ENCODE measurements at regions not wholly inside any gene's neighbourhood (a gene's known extent, or its start where the extent isn't known, plus 50 kb on each side); places are given as distances from the start of the nearest gene placed in this dataset.

- DNase-seq (ENCODE audit: low read depth) = no peak
- TF ChIP-seq, protein P1, sequence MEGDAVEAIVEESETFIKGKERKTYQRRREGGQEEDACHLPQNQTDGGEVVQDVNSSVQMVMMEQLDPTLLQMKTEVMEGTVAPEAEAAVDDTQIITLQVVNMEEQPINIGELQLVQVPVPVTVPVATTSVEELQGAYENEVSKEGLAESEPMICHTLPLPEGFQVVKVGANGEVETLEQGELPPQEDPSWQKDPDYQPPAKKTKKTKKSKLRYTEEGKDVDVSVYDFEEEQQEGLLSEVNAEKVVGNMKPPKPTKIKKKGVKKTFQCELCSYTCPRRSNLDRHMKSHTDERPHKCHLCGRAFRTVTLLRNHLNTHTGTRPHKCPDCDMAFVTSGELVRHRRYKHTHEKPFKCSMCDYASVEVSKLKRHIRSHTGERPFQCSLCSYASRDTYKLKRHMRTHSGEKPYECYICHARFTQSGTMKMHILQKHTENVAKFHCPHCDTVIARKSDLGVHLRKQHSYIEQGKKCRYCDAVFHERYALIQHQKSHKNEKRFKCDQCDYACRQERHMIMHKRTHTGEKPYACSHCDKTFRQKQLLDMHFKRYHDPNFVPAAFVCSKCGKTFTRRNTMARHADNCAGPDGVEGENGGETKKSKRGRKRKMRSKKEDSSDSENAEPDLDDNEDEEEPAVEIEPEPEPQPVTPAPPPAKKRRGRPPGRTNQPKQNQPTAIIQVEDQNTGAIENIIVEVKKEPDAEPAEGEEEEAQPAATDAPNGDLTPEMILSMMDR (IDR thresholded peaks at IDR 0.05; ENCODE audit: low read depth, low read length, missing control alignments) = no peak
- in situ Hi-C loops (cut with HindIII; ENCODE audit: low sequenced_read_pairs) = no loop called here
- H3K4me3 ChIP-seq (ENCODE audit: low read depth, low read length) = no peak overlapping the region
Observed at GRCh38 chr3:16055606-16056211, 118.8 kb upstream of the GALNT15 start.

- DNase-seq (ENCODE audit: low read depth) = no peak
- H3K4me3 ChIP-seq (ENCODE audit: low read depth, low read length) = no peak overlapping the region
- TF ChIP-seq, protein P1 (IDR thresholded peaks at IDR 0.05; ENCODE audit: low read depth, low read length, missing control alignments) = no peak
- in situ Hi-C loops (cut with HindIII; ENCODE audit: low sequenced_read_pairs) = no loop called here
Observed at GRCh38 chr3:16056217-16056616, 118.3 kb upstream of the GALNT15 start.

GRCh38 chr3:16058521-16058920 is 116.0 kb upstream of the GALNT15 start:
- no peak for DNase-seq (ENCODE audit: low read depth)
- TF ChIP-seq, protein P1 (IDR thresholded peaks at IDR 0.05; ENCODE audit: low read depth, low read length, missing control alignments) = no peak
- in situ Hi-C loops (cut with HindIII; ENCODE audit: low sequenced_read_pairs) = no loop called here
- H3K4me3 ChIP-seq (ENCODE audit: low read depth, low read length) = no peak overlapping the region

GRCh38 chr3:16059081-16059537 is 115.4 kb upstream of the GALNT15 start:
- H3K4me3 ChIP-seq (ENCODE audit: low read depth, low read length) = no peak overlapping the region
- in situ Hi-C loops (cut with HindIII; ENCODE audit: low sequenced_read_pairs) = no loop called here
- TF ChIP-seq, protein P1 (IDR thresholded peaks at IDR 0.05; ENCODE audit: low read depth, low read length, missing control alignments) = no peak
- DNase-seq (ENCODE audit: low read depth) = no peak

DNA sequence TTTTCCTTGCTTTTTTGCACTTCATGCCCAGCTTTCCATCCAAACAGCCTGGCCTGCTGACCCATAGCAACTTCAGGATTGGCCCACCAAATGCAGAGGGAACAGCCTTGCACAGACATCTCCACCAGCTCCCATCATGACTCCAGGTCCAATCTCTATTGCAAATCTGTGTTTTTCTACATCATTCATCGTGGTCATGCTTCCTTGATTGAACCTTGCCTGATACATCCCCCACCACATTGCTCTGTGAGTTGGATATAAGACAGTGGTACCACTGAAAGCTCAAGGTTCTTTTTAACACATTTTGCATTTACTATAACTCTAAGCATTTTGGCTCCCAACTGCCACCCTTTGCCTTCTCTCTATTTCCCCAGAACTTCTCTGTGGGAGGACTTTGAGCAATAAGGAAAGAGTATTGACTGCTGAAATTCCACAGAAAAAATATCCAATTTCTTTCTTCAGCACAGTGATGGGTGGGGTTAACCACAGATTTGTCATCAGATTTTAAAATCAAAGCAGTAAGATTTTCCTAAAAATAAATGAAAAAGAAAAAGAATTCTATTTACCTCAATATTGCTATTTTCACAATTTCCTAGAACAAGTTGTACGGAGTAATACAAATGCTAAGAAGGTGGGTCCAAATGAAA is 114.6 kb upstream of the GALNT15 start:
- TF ChIP-seq, protein P1 (IDR thresholded peaks at IDR 0.05; ENCODE audit: low read depth, low read length, missing control alignments) = no peak
- DNase-seq (ENCODE audit: low read depth) = no peak
- no peak overlapping the region for H3K4me3 ChIP-seq (ENCODE audit: low read depth, low read length)
- in situ Hi-C loops (cut with HindIII; ENCODE audit: low sequenced_read_pairs) = no loop called here

- no peak overlapping the region for H3K4me3 ChIP-seq (ENCODE audit: low read depth, low read length)
- peak; percentile 99 for DNase-seq (ENCODE audit: low read depth)
- in situ Hi-C loops (cut with HindIII; ENCODE audit: low sequenced_read_pairs) = no loop called here
- TF ChIP-seq, protein P1 (IDR thresholded peaks at IDR 0.05; ENCODE audit: low read depth, low read length, missing control alignments) = peak; percentile 22
Observed at GRCh38 chr3:16060358-16060852, 114.1 kb upstream of the GALNT15 start.
